Fibroblast of lung (primary cell): ENCODE measurements at regions not wholly inside any gene's neighbourhood (a gene's known extent, or its start where the extent isn't known, plus 50 kb on each side); places are given as distances from the start of the nearest gene placed in this dataset.
A peak's percentile ranks its signal among the peaks of the same experiment; 100 is the strongest.

Experiments
- DNase-seq, 2 donors: peaks; one replicate each; pipeline versions ENCODE4 v3.0.0 to v3.0.0-alpha.2; 2010; ENCODE audit warnings: low read depth in 2 of 2
- H2AFZ ChIP-seq: 2 replicates; pipeline ENCODE4 v1.5.1; 2012; ENCODE audit warnings: low read length, control low read depth, inconsistent platforms
- H3K27ac ChIP-seq: 2 replicates; pipeline ENCODE4 v1.5.1; 2011; ENCODE audit warnings: low read length, control low read depth; ENCODE audit not compliant: insufficient read depth
- H3K27me3 ChIP-seq: 2 replicates; pipeline ENCODE4 v1.5.1; 2011; ENCODE audit warnings: mild to moderate bottlenecking, low read length; ENCODE audit not compliant: control insufficient read depth, insufficient read depth
- H3K36me3 ChIP-seq: 2 replicates; pipeline ENCODE4 v1.5.1; 2011; ENCODE audit warnings: low read length; ENCODE audit not compliant: control insufficient read depth, insufficient read depth
- H3K4me1 ChIP-seq: 2 replicates; pipeline ENCODE4 v1.5.1; 2011; ENCODE audit warnings: low read length; ENCODE audit not compliant: control insufficient read depth, insufficient read depth; ENCODE audit errors: extremely low read depth
- H3K4me2 ChIP-seq: 2 replicates; pipeline ENCODE4 v1.5.1; 2011; ENCODE audit warnings: low read length, control low read depth; ENCODE audit not compliant: insufficient read depth; ENCODE audit errors: extremely low read depth
- H3K4me3 ChIP-seq, 4 experiments: fragments of 200-600 bp in 1 of 4; sonication (generic) in 1 of 4; replicated peaks in 1 of 4; 2 replicates each; pipeline ENCODE4 v1.5.1; 2011 to 2016; ENCODE audit warnings: low read length in 4 of 4, low read depth in 3 of 4, mild to moderate bottlenecking in 3 of 4, control low read depth in 2 of 4, inconsistent platforms in 1 of 4, mixed read lengths in 1 of 4; ENCODE audit not compliant: insufficient read depth in 1 of 4; ENCODE audit errors: control extremely low read depth in 1 of 4
- H3K79me2 ChIP-seq: 2 replicates; pipeline ENCODE4 v1.5.1; 2012; ENCODE audit warnings: mild to moderate bottlenecking, low read length, inconsistent platforms; ENCODE audit not compliant: control insufficient read depth, insufficient read depth
- H3K9ac ChIP-seq: 2 replicates; pipeline ENCODE4 v1.5.1; 2011; ENCODE audit warnings: mild to moderate bottlenecking, low read length, control low read depth; ENCODE audit not compliant: insufficient read depth
- H3K9me3 ChIP-seq: 2 replicates; pipeline ENCODE4 v1.5.1; 2012; ENCODE audit warnings: low read depth, low read length; ENCODE audit not compliant: control insufficient read depth, insufficient read depth
- H4K20me1 ChIP-seq: 2 replicates; pipeline ENCODE4 v1.5.1; 2011; ENCODE audit warnings: low read length; ENCODE audit not compliant: control insufficient read depth, insufficient read depth; ENCODE audit errors: extremely low read depth
- EZH2 ChIP-seq: IDR thresholded peaks from 2 replicates; pipeline ENCODE4 v1.5.1; 2012; ENCODE audit warnings: low read length, control low read depth, mild to moderate bottlenecking; ENCODE audit errors: missing control alignments
- TF ChIP-seq, protein P1 (sequence below), 2 donors: IDR thresholded peaks in 1 of 2; conservative IDR thresholded peaks in 1 of 2; 1 replicate in 1 of 2; 2 replicates in 1 of 2; pipeline ENCODE4 v1.5.1; 2011 to 2012; ENCODE audit warnings: low read length in 2 of 2, control low read depth in 1 of 2, inconsistent platforms in 1 of 2, low read depth in 1 of 2, mild to moderate bottlenecking in 1 of 2

DNA sequence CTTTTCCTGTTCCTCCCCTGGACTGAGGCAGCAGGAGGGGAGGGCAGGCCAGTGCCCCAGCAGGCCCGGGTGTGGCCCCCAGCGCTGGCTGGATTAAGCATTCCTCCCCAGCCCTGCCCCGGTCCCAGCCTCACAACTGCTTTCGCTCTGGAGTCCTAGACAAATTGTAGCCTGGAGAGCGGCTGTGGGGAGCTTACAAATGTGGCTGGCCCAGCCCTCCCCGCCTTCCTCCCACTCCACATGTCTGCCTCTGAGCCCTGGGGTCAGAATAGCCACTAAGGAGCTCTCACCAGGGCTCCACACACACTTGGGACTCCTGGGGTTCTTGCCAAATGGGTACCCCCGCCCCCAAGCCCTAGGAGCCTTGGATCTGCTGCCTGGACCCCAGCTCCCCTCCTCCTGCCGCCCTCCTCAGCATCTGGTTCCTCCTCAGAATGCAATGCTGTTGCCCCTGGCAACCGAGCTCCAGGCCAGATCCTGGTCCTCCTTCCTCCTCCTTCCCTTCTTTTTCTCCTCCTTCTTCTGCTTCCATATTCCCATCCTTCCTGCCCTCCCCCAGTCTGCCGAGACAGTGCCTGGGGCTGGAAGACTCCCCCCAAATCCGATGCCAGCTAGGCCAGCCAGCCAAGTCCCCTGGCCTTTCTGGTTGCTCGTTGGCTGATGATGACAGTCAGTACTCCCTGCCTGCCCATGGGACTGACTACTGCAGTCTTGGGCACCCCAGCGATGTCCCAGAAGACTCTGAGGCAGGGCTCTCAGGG is 91.1 kb downstream of the LINGO1 start:
- Histone ChIP-seq H3K9me3 (no peaks in the 10 kb centered on the region), H3K27me3 (no peaks in the 10 kb centered on the region), H3K79me2 (no peaks in the 10 kb centered on the region), H3K36me3 (no peaks in the 10 kb centered on the region), H4K20me1 (no peaks in the 10 kb centered on the region), H3K9ac (no peak overlapping the region), H3K4me1 (peaks cover 17% of the 10 kb centered on the region), H3K4me2 (no peak overlapping the region), H3K4me3 (no peak overlapping the region), H2AFZ (no peak overlapping the region), H3K27ac (no peak overlapping the region)
- DNase-seq = peak; percentile 23 to 32
- TF ChIP-seq EZH2 = no peak
- TF ChIP-seq, protein P1, sequence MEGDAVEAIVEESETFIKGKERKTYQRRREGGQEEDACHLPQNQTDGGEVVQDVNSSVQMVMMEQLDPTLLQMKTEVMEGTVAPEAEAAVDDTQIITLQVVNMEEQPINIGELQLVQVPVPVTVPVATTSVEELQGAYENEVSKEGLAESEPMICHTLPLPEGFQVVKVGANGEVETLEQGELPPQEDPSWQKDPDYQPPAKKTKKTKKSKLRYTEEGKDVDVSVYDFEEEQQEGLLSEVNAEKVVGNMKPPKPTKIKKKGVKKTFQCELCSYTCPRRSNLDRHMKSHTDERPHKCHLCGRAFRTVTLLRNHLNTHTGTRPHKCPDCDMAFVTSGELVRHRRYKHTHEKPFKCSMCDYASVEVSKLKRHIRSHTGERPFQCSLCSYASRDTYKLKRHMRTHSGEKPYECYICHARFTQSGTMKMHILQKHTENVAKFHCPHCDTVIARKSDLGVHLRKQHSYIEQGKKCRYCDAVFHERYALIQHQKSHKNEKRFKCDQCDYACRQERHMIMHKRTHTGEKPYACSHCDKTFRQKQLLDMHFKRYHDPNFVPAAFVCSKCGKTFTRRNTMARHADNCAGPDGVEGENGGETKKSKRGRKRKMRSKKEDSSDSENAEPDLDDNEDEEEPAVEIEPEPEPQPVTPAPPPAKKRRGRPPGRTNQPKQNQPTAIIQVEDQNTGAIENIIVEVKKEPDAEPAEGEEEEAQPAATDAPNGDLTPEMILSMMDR (conservative IDR thresholded peaks at IDR 0.05 in 1 of 2, IDR thresholded peaks at IDR 0.05 in 1 of 2; ENCODE audit: low read depth in 1 of 2, low read length in 2 of 2) = no peak

DNA sequence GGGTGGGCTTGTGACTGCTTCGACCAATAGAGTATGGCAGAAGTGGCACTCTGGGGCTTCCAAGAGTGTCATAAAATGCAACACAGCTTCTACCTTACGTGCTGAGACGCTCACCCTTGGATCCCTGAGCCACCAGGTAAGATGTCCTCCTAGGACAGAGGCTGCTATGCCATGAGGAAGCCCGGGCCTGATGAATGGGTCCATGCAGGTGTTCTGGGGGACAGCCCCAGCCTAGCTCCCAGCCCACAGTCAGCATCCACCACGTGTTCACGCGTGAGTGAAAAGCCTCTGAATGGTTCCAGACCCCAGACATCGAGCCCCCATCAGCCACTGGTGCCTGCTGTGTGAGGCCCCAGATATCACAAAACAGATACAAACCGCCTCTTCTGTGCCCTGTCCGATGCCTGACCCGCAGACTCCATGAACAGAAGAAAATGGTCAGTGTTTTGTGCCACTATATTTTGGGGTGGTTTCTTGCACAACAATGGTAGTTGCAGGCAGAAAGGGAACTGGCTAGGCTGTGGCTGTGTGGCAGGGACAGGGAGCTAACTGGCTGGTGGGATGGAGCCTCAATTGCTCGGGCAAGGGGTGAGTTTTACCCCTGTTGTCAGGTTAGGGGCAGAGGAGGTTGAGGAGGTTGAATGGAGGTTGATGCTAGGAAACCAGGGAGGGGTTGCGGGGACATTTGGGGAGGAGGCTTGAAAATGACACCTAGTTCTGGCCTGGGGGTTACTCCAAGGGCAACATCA is 92.2 kb downstream of the LINGO1 start:
- H3K9ac ChIP-seq = no peak overlapping the region
- no peak for TF ChIP-seq EZH2
- TF ChIP-seq, protein P1 (conservative IDR thresholded peaks at IDR 0.05 in 1 of 2, IDR thresholded peaks at IDR 0.05 in 1 of 2; ENCODE audit: low read depth in 1 of 2, low read length in 2 of 2) = no peak
- no peaks in the 10 kb centered on the region for H4K20me1 ChIP-seq
- no peak overlapping the region for H2AFZ ChIP-seq
- H3K9me3 ChIP-seq = no peaks in the 10 kb centered on the region
- H3K27me3 ChIP-seq = no peaks in the 10 kb centered on the region
- no peak overlapping the region for H3K27ac ChIP-seq
- no peaks in the 10 kb centered on the region for H3K36me3 ChIP-seq
- no peak overlapping the region for H3K4me3 ChIP-seq
- peaks cover 9% of the 10 kb centered on the region for H3K4me1 ChIP-seq
- H3K4me2 ChIP-seq = no peak overlapping the region
- DNase-seq = no peak
- H3K79me2 ChIP-seq = no peaks in the 10 kb centered on the region

DNA sequence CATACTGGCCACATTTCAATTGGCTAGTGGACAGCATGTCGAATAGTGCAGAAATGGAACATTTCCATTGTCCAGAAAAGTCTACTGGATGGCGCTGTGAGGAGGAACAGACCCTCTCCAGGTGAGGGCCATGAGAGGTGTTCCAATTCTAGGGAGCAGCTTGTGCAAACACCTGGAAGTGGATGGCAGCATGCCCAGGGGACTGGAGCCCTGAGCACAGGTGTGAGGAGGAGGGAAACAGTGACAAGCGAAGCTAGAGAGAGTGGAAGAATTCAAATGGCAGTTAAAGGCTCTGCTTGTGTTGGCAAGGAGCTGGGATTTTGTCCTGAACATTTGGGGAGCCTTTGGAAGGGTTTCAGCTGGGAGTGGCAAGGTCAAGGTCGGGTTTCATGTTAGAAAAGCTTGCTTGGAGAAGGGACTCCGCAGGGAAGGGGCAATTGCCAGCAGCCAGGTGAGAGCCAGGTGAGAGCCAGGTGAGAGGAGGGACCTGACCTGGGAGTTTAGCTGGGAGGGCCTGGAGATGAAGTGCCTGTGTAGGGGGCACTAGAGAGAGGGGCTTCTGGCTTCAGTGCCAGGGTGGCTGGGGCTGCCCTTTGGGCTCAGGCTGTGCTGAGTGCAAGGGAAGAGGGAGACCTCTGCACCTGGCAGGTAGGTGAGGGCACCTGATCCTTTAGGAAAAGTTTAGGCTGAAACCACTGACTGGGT is 93.8 kb downstream of the LINGO1 start:
- Histone ChIP-seq H3K36me3 (no peaks in the 10 kb centered on the region), H2AFZ (no peak overlapping the region), H3K9ac (no peak overlapping the region), H3K4me2 (no peak overlapping the region), H3K27me3 (peaks cover 3% of the 10 kb centered on the region), H3K9me3 (no peaks in the 10 kb centered on the region), H3K27ac (no peak overlapping the region), H3K79me2 (no peaks in the 10 kb centered on the region), H3K4me3 (no peak overlapping the region), H3K4me1 (peaks cover 9% of the 10 kb centered on the region), H4K20me1 (no peaks in the 10 kb centered on the region)
- no peak for TF ChIP-seq EZH2
- TF ChIP-seq, protein P1 (conservative IDR thresholded peaks at IDR 0.05 in 1 of 2, IDR thresholded peaks at IDR 0.05 in 1 of 2; ENCODE audit: low read depth in 1 of 2, low read length in 2 of 2) = no peak
- DNase-seq = no peak
